ENCODE measurements at regions not wholly inside any gene's neighbourhood (a gene's known extent, or its start where the extent isn't known, plus 50 kb on each side); places are given as distances from the start of the nearest gene placed in this dataset.

DNA sequence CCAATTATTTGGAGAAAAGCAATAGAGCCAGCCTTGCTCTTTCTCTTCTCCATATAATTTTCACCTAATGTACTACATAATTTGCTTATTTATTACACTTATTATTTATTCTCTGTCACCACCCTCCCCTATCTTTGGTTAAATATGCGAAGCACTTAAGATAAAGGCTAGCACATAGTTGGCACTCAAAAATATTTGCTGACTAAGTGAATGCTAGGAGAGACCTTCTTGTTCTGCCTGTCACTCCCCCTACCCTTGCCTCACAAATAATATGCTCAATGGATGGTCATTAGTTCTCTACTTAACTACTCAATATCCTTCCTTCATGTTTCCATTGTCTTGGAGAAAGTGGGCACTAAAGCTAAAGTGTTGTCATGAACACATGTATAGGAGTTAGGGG is 139.7 kb upstream of the ZC3H11B start:
- Histone ChIP-seq H3K4me2 (ENCODE audit: low read length) (no peak overlapping the region), H3K23ac (ENCODE audit: low read length) (no peak overlapping the region), H2BK120ac (ENCODE audit: insufficient read depth, low read length, poor library complexity) (no peak overlapping the region), H3K14ac (ENCODE audit: low read length) (no peak overlapping the region), H3K36me3 (ENCODE audit: control insufficient read depth in 1 of 2, insufficient read depth in 2 of 2, low read length in 2 of 2) (no peaks in the 10 kb centered on the region), H2BK12ac (ENCODE audit: low read length) (no peak overlapping the region), H2AK5ac (ENCODE audit: low read length) (no peak overlapping the region), H3K4me1 (ENCODE audit: control insufficient read depth in 1 of 2, insufficient read depth in 2 of 2, low read length in 2 of 2) (no peaks in the 10 kb centered on the region), H3K4ac (ENCODE audit: low read depth, low read length) (no peak overlapping the region), H3K4me3 (ENCODE audit: low read depth, low read length) (no peak overlapping the region), H4K12ac (ENCODE audit: low read depth, low read length) (no peak overlapping the region), H4K8ac (ENCODE audit: low read depth, low read length) (no peak overlapping the region), H4K91ac (ENCODE audit: low read depth, low read length) (no peak overlapping the region), H2BK5ac (ENCODE audit: low read depth, low read length, poor library complexity) (no peak overlapping the region), H3K9me3 (ENCODE audit: insufficient read depth, low read depth, low read length) (no peaks in the 10 kb centered on the region), H3K18ac (ENCODE audit: low read length) (no peak overlapping the region), H3K79me1 (ENCODE audit: low read length) (no peaks in the 10 kb centered on the region), H3K79me2 (ENCODE audit: control insufficient read depth, insufficient read depth, low read length, poor library complexity) (no peaks in the 10 kb centered on the region), H3K27ac (ENCODE audit: low read depth, low read length) (no peak overlapping the region), H3K27me3 (ENCODE audit: insufficient read depth, low read length) (no peaks in the 10 kb centered on the region), H3K9ac (ENCODE audit: low read length) (no peak overlapping the region), H2AFZ (ENCODE audit: insufficient read depth, low read length, poor library complexity) (no peak overlapping the region)
- WGBS (ENCODE audit: extremely low coverage, insufficient coverage, insufficient read length) = no CpG with 5 or more reads among the region's 1 CpG
- DNase-seq = no peak

DNA sequence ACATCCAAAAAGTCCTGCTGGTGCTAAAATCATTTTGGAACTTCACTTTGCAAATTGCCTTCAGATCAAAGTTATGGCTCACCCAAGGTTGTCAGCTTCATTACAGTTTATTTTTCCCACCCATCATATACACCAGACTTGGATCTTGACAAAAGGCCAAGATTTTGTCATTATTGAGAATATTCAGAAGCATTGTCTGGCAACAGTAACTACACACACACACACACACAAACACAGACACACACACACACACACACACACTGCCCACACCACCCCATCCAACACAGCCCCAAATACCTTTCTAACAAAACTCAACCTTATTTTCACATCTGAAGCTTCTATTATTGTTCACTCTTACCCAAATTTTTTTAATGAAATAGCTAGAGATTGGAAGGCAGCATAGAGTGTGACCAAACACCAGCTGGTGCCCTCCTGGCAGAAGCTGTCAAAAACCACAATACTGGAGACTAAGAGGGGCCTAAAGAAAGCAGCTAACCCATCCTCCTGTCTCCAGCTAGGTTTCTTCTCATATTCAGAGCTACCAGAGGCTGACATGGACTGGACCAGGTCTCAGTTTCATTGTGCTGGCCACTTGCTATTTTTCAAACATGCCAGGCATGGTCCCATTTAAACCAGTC is 139.1 kb upstream of the ZC3H11B start:
- H3K9ac ChIP-seq (ENCODE audit: low read length) = no peak overlapping the region
- no peak overlapping the region for H2BK120ac ChIP-seq (ENCODE audit: insufficient read depth, low read length, poor library complexity)
- no peak overlapping the region for H4K12ac ChIP-seq (ENCODE audit: low read depth, low read length)
- H3K4ac ChIP-seq (ENCODE audit: low read depth, low read length) = no peak overlapping the region
- H3K4me3 ChIP-seq (ENCODE audit: low read depth, low read length) = no peak overlapping the region
- H3K14ac ChIP-seq (ENCODE audit: low read length) = no peak overlapping the region
- no peak overlapping the region for H3K23ac ChIP-seq (ENCODE audit: low read length)
- no peaks in the 10 kb centered on the region for H3K27me3 ChIP-seq (ENCODE audit: insufficient read depth, low read length)
- no peak overlapping the region for H4K91ac ChIP-seq (ENCODE audit: low read depth, low read length)
- H2AFZ ChIP-seq (ENCODE audit: insufficient read depth, low read length, poor library complexity) = no peak overlapping the region
- no peak overlapping the region for H2AK5ac ChIP-seq (ENCODE audit: low read length)
- H3K4me1 ChIP-seq (ENCODE audit: control insufficient read depth in 1 of 2, insufficient read depth in 2 of 2, low read length in 2 of 2) = no peaks in the 10 kb centered on the region
- no peak overlapping the region for H3K27ac ChIP-seq (ENCODE audit: low read depth, low read length)
- no peak overlapping the region for H3K4me2 ChIP-seq (ENCODE audit: low read length)
- H2BK5ac ChIP-seq (ENCODE audit: low read depth, low read length, poor library complexity) = no peak overlapping the region
- no peaks in the 10 kb centered on the region for H3K79me2 ChIP-seq (ENCODE audit: control insufficient read depth, insufficient read depth, low read length, poor library complexity)
- H3K36me3 ChIP-seq (ENCODE audit: control insufficient read depth in 1 of 2, insufficient read depth in 2 of 2, low read length in 2 of 2) = no peaks in the 10 kb centered on the region
- no peak overlapping the region for H3K18ac ChIP-seq (ENCODE audit: low read length)
- H4K8ac ChIP-seq (ENCODE audit: low read depth, low read length) = no peak overlapping the region
- H3K79me1 ChIP-seq (ENCODE audit: low read length) = no peaks in the 10 kb centered on the region
- H2BK12ac ChIP-seq (ENCODE audit: low read length) = no peak overlapping the region
- no peak for DNase-seq
- no peaks in the 10 kb centered on the region for H3K9me3 ChIP-seq (ENCODE audit: insufficient read depth, low read depth, low read length)

DNA sequence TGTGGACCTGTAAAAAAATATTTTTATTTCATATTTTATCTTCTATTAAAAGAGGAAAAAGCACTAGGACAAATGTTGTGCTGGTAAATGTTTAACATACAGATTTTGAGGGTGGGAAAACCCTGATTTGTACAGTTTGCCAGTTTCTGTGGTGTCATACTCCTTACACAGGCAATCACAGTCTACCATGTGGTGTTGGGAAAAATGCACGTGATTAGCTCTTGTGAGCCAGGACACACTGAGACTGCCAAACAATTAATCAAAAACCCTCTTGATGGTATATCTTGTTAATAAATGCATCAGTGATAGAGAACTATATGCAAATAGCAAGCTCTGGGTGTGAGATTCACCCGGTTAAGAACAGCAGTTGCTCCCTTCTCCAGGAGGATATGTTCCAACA is 136.5 kb upstream of the ZC3H11B start:
- H2BK120ac ChIP-seq (ENCODE audit: insufficient read depth, low read length, poor library complexity) = no peak overlapping the region
- no peak overlapping the region for H4K8ac ChIP-seq (ENCODE audit: low read depth, low read length)
- no peak overlapping the region for H3K27ac ChIP-seq (ENCODE audit: low read depth, low read length)
- no peak overlapping the region for H3K18ac ChIP-seq (ENCODE audit: low read length)
- no peak overlapping the region for H2BK12ac ChIP-seq (ENCODE audit: low read length)
- peaks cover 2% of the 10 kb centered on the region for H3K79me2 ChIP-seq (ENCODE audit: control insufficient read depth, insufficient read depth, low read length, poor library complexity)
- no peak overlapping the region for H2BK5ac ChIP-seq (ENCODE audit: low read depth, low read length, poor library complexity)
- H3K4me1 ChIP-seq (ENCODE audit: control insufficient read depth in 1 of 2, insufficient read depth in 2 of 2, low read length in 2 of 2) = no peaks in the 10 kb centered on the region
- WGBS (ENCODE audit: extremely low coverage, insufficient coverage, insufficient read length) = no CpG with 5 or more reads among the region's 2 CpGs
- no peak overlapping the region for H4K12ac ChIP-seq (ENCODE audit: low read depth, low read length)
- H3K23ac ChIP-seq (ENCODE audit: low read length) = no peak overlapping the region
- DNase-seq = no peak
- H2AFZ ChIP-seq (ENCODE audit: insufficient read depth, low read length, poor library complexity) = no peak overlapping the region
- H4K91ac ChIP-seq (ENCODE audit: low read depth, low read length) = no peak overlapping the region
- H3K36me3 ChIP-seq (ENCODE audit: control insufficient read depth in 1 of 2, insufficient read depth in 2 of 2, low read length in 2 of 2) = no peaks in the 10 kb centered on the region
- H3K9me3 ChIP-seq (ENCODE audit: insufficient read depth, low read depth, low read length) = no peaks in the 10 kb centered on the region
- H3K4me3 ChIP-seq (ENCODE audit: low read depth, low read length) = no peak overlapping the region
- H3K4me2 ChIP-seq (ENCODE audit: low read length) = no peak overlapping the region
- no peak overlapping the region for H3K4ac ChIP-seq (ENCODE audit: low read depth, low read length)
- H3K27me3 ChIP-seq (ENCODE audit: insufficient read depth, low read length) = no peaks in the 10 kb centered on the region
- no peak overlapping the region for H3K9ac ChIP-seq (ENCODE audit: low read length)
- no peak overlapping the region for H3K14ac ChIP-seq (ENCODE audit: low read length)
- H2AK5ac ChIP-seq (ENCODE audit: low read length) = no peak overlapping the region
- no peaks in the 10 kb centered on the region for H3K79me1 ChIP-seq (ENCODE audit: low read length)

DNA sequence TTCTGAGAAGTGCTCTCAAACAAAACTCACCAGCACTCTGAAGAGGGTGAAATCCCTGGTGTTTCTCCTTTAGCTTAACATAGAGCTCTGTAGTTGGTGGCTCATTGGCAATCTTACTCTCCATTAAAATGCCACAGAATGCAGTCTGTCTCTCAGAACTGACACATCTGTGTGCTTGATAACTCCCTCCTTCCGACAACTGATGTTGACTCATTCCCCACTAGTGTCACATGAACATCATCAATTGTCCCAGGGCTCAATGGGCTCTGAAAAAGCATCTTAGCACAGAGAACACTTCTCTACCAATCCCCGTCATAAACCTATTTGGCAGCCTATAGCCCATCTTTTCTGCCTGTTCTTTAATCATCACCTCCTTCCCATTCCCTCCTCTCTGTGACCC is 133.2 kb upstream of the ZC3H11B start:
- H3K79me1 ChIP-seq (ENCODE audit: low read length) = no peaks in the 10 kb centered on the region
- no peak overlapping the region for H4K12ac ChIP-seq (ENCODE audit: low read depth, low read length)
- no peaks in the 10 kb centered on the region for H3K27me3 ChIP-seq (ENCODE audit: insufficient read depth, low read length)
- H3K36me3 ChIP-seq (ENCODE audit: control insufficient read depth in 1 of 2, insufficient read depth in 2 of 2, low read length in 2 of 2) = no peaks in the 10 kb centered on the region
- H3K4me3 ChIP-seq (ENCODE audit: low read depth, low read length) = no peak overlapping the region
- no peaks in the 10 kb centered on the region for H3K4me1 ChIP-seq (ENCODE audit: control insufficient read depth in 1 of 2, insufficient read depth in 2 of 2, low read length in 2 of 2)
- no peak overlapping the region for H2AK5ac ChIP-seq (ENCODE audit: low read length)
- no peak overlapping the region for H4K91ac ChIP-seq (ENCODE audit: low read depth, low read length)
- H3K9me3 ChIP-seq (ENCODE audit: insufficient read depth, low read depth, low read length) = no peaks in the 10 kb centered on the region
- no peak overlapping the region for H2AFZ ChIP-seq (ENCODE audit: insufficient read depth, low read length, poor library complexity)
- H2BK12ac ChIP-seq (ENCODE audit: low read length) = no peak overlapping the region
- no peak overlapping the region for H4K8ac ChIP-seq (ENCODE audit: low read depth, low read length)
- no peak overlapping the region for H2BK5ac ChIP-seq (ENCODE audit: low read depth, low read length, poor library complexity)
- no peak overlapping the region for H3K27ac ChIP-seq (ENCODE audit: low read depth, low read length)
- H3K4me2 ChIP-seq (ENCODE audit: low read length) = no peak overlapping the region
- no peak overlapping the region for H3K18ac ChIP-seq (ENCODE audit: low read length)
- H2BK120ac ChIP-seq (ENCODE audit: insufficient read depth, low read length, poor library complexity) = no peak overlapping the region
- DNase-seq = no peak
- H3K14ac ChIP-seq (ENCODE audit: low read length) = no peak overlapping the region
- no peak overlapping the region for H3K9ac ChIP-seq (ENCODE audit: low read length)
- no peak overlapping the region for H3K23ac ChIP-seq (ENCODE audit: low read length)
- H3K79me2 ChIP-seq (ENCODE audit: control insufficient read depth, insufficient read depth, low read length, poor library complexity) = peaks cover 2% of the 10 kb centered on the region
- WGBS (ENCODE audit: extremely low coverage, insufficient coverage, insufficient read length) = no CpG with 5 or more reads among the region's 2 CpGs
- H3K4ac ChIP-seq (ENCODE audit: low read depth, low read length) = no peak overlapping the region
